ENCODE measurements at regions not wholly inside any gene's neighbourhood (a gene's known extent, or its start where the extent isn't known, plus 50 kb on each side); places are given as distances from the start of the nearest gene placed in this dataset.

DNA sequence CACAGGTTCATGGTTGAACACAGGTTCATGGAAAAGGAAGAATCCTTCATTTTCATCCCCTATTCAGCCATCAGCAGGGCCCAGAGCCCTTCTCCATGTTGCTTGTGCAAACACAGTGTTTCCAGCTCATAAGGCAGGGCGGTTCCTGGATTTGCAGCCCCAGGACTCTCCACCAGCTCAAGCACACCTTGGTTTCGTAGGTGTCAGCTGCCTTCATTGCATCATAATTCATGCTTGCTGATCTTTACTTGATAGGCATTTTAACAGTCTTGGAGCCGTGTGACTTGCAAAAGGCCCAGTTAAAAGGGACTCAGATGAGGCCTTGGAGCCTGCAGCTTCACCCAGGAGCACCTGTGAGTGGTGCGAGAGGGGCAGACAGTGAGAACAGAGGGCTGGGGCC lies 318.1 kb upstream of the B3GAT1 start:
- TF ChIP-seq, protein P1, sequence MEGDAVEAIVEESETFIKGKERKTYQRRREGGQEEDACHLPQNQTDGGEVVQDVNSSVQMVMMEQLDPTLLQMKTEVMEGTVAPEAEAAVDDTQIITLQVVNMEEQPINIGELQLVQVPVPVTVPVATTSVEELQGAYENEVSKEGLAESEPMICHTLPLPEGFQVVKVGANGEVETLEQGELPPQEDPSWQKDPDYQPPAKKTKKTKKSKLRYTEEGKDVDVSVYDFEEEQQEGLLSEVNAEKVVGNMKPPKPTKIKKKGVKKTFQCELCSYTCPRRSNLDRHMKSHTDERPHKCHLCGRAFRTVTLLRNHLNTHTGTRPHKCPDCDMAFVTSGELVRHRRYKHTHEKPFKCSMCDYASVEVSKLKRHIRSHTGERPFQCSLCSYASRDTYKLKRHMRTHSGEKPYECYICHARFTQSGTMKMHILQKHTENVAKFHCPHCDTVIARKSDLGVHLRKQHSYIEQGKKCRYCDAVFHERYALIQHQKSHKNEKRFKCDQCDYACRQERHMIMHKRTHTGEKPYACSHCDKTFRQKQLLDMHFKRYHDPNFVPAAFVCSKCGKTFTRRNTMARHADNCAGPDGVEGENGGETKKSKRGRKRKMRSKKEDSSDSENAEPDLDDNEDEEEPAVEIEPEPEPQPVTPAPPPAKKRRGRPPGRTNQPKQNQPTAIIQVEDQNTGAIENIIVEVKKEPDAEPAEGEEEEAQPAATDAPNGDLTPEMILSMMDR (IDR thresholded peaks at IDR 0.05), result no peak
- TF ChIP-seq POLR2AphosphoS5 (IDR thresholded peaks at IDR 0.05; ENCODE audit: low read depth, low read length), result no peak

Data from Panc1 (cell line).